ENCODE measurements at regions not wholly inside any gene's neighbourhood (a gene's known extent, or its start where the extent isn't known, plus 50 kb on each side); places are given as distances from the start of the nearest gene placed in this dataset.
"Not testable (repeated sequence)": the region's sequence is repeated elsewhere in the genome, so short reads cannot be mapped to it uniquely, and the experiment has no call there.

DNA sequence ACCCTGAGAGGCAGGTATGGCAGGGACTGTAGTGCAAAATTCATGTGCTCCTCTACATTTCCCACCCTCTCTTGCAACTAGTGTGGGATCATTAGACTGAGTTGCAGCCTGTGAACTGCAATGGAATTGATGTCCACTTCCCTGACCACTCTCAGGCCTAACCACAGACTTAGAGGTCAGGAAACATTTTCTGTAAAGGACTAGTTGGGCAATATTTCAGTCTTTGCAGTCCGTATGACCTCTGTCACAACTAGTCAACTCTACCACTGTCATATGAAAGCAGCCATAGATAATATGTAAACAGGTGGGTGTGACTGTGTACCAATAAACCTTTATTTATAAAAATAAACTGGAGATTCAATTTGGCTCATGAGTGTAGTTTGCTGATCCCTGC, 134.4 kb upstream of the TOP1 start:
- TF ChIP-seq, protein P1, sequence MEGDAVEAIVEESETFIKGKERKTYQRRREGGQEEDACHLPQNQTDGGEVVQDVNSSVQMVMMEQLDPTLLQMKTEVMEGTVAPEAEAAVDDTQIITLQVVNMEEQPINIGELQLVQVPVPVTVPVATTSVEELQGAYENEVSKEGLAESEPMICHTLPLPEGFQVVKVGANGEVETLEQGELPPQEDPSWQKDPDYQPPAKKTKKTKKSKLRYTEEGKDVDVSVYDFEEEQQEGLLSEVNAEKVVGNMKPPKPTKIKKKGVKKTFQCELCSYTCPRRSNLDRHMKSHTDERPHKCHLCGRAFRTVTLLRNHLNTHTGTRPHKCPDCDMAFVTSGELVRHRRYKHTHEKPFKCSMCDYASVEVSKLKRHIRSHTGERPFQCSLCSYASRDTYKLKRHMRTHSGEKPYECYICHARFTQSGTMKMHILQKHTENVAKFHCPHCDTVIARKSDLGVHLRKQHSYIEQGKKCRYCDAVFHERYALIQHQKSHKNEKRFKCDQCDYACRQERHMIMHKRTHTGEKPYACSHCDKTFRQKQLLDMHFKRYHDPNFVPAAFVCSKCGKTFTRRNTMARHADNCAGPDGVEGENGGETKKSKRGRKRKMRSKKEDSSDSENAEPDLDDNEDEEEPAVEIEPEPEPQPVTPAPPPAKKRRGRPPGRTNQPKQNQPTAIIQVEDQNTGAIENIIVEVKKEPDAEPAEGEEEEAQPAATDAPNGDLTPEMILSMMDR (conservative IDR thresholded peaks at IDR 0.05), result no peak
- peak overlapping the region; percentile 52; the same call in 1 of the 2 replicates for H3K27ac ChIP-seq

DNA sequence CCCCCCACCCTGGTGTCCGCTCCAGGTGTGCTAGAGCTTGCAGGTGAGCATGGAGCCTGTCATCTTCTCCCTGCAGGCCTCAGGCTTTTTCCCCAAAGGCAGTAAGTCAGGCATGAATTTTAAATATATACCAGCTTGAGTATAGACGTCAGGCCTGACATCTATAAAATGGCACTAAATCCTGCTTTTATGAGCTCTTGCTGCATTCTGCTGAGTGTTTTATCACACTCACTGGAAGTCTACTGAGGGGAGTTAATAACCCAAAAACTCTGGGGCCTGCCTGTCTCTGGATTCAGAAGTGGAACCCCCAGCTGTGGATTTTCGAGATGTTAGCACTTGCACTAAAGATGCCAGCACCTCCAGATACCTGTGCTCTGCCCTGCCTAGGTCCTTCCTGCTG, 133.4 kb upstream of the TOP1 start:
- TF ChIP-seq, protein P1 (conservative IDR thresholded peaks at IDR 0.05), result no peak

DNA sequence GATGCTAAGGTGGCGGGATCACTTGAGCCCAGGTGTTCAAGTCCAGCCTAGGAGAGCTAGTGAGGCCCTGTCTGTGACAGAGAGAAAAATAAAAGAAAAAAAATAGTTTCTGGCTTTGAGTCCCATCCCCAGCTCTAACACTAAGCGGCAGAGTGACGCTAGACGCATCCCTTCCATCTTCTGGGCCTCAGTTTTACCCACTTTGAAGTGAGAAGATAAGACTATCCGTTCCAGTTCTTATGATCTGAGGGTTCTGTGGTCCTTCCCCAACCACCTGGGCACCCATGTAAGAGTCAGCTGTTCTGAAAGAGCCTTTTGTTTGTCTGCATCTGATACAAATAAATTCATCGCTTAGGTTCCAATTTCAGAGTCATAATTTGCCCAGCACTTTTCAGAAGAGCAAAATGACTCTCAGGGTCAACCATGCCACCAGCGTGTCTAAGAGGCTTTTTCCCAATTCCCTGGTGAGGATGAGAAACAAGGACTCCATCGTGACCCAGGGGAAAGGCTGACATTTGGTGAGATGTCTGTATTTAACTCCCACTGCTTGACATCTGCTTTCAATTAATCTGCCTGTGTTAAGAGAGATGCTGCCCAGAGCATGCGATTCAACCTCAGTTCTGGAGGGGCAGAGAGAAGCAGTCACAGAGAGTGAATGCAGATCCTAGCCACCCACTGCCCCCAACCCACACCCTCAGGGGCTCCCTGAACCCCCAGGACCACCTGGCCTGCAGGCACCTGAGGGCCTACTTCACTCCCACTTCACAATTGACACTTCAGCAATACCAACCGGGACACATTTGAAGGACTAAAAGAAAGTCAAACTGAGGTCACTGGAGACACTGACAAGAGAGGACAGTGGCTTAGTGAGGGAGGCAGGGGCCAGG, 131.6 kb upstream of the TOP1 start:
- TF ChIP-seq, protein P1 (conservative IDR thresholded peaks at IDR 0.05), result no peak
- no peak overlapping the region for H3K27ac ChIP-seq

More for the DNA sequence above, 133.4 kb upstream of the TOP1 start:
- peak overlapping the region; percentile 12; the same call in 1 of the 2 replicates for H3K27ac ChIP-seq

DNA sequence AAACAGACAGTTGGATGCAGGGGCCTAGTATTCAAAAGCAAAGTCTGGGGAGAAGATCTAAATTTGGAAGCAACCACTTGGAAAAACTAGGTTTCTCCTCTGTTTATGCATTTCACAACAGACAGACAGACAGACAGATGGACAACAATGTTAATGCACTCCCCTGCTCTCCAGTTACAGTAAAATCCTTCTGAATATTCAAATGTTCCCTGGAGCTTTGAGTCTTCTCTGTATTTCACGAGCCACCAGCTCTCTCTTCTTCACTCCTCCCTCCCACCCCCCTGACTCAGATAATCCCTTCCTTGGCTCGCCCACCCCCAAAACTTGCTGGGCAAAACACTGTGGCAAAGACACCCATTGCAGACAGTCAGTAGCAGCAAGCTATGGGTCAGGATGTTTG, 129.3 kb upstream of the TOP1 start:
- TF ChIP-seq, protein P1 (conservative IDR thresholded peaks at IDR 0.05), result no peak
- H3K27ac ChIP-seq, result no peak overlapping the region

DNA sequence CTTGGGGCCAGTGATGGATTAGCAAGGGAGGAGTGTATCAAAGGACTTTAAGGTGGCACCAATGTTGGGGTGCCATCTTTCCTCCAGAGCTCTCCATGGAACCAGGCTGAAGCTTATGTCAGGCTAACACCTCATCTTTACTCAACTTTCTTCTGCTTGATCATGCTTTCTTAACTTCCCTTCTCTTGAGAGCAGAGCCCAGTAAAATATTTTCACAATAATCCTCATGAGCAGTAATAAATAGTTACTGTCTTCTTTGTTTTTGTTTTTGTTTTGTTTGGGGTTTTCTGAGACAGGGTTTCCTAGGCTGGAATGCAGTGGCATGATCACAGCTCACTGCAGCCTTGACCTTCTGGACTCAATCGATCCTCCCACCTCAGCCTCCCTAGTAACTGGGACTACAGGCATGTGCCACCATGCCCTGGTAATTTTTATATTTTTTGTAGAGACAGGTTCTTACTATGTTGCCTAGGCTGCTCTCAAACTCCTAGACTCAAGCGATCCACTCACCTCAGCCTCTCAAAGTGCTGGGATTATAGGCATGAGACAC, 127.9 kb upstream of the TOP1 start:
- no peak overlapping the region for H3K27ac ChIP-seq
- TF ChIP-seq, protein P1 (conservative IDR thresholded peaks at IDR 0.05), result no peak

DNA sequence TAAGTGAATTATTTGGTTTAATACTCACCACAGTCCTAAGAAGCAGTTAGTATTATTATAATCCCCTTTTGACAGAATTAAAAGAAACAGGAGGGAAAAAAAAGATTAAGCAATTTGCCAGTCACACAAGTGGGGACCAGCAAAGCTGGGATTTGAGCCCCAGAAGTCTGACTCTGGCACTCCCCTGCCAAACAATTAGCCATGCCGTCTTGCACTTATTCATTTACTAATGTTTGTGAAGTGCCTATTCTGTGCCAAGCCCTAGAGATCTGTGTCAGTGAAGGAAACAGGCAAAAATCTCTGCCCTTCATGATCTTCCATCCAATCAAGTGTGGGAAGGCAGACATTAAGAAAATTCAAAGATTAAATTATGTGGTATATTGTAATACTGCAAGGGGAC, 126.0 kb upstream of the TOP1 start:
- no peak overlapping the region for H3K27ac ChIP-seq
- TF ChIP-seq, protein P1 (conservative IDR thresholded peaks at IDR 0.05), result no peak

DNA sequence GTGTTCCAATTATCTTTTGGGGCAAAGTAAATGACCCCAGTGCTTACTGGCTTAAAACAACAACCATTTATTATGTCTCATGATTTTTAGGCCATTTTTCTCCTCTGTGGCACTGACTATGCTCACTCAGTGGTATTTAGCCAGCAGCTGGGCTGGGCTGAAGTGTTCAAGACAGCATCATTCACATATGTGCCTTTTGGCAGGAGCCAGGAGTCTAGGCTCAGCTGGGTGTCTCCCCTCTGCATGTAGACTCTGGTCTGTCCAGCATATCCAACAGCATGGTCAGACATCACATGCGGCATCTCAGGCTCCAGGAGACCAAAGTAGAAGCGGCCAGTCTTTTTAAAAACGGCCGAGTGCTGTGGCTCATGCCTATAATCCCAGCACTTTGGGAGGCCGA, 120.3 kb upstream of the TOP1 start:
- TF ChIP-seq, protein P1 (conservative IDR thresholded peaks at IDR 0.05), result no peak
- H3K27ac ChIP-seq, result no peak overlapping the region

DNA sequence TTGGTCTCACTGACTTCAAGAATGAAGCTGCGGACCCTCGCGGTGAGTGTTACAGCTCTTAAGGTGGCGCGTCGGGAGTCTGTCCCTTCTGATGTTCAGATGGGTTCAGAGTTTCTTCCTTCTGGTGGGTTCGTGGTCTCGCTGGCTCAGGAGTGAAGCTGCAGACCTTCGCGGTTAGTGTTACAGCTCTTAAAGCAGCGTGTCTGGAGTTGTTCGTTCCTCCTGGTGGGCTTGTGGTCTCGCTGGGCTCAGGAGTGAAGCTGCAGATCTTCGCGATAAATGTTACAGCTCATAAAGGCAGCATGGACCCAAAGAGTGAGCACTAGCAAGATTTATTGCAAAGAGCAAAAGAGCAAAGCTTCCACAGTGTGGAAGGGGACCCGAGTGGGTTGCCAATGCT, 119.1 kb upstream of the TOP1 start:
- not testable (repeated sequence) for H3K27ac ChIP-seq

DNA sequence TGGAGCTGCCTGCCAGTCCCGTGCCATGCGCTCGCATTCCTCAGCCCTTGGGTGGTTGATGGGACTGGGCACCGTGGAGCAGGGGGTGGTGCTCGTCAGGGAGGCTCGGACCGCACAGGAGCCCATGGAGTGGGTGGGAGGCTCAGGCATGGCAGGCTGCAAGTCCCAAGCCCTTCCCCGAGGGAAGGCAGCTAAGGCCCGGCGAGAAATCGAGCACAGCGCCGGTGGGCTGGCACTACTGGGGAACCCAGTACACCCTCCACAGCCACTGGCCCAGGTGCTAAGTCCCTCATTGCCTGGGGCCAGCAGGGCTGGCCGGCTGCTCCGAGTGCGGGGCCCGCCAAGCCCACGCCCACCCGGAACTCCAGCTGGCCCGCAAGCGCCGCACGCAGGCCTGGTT, 118.2 kb upstream of the TOP1 start:
- H3K27ac ChIP-seq, result not testable (repeated sequence)

DNA sequence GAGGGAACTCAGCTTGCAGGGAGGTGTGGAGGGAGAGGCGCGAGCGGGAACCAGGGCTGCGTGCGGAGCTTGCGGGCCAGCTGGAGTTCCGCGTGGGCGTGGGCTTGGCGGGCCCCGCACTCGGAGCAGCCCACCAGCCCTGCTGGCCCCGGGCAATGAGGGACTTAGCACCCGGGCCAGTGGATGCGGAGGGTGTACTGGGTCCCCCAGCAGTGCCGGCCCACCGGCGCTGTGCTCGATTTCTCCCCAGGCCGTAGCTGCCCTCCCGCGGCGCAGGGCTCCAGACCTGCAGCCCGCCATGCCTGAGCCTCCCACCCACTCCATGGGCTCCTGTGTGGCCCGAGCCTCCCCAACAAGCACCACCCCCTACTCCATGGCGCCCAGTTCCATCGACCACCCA, 117.5 kb upstream of the TOP1 start:
- not testable (repeated sequence) for H3K27ac ChIP-seq

All from VCaP (cell line).